ENCODE measurements at regions not wholly inside any gene's neighbourhood (a gene's known extent, or its start where the extent isn't known, plus 50 kb on each side); places are given as distances from the start of the nearest gene placed in this dataset.

DNA sequence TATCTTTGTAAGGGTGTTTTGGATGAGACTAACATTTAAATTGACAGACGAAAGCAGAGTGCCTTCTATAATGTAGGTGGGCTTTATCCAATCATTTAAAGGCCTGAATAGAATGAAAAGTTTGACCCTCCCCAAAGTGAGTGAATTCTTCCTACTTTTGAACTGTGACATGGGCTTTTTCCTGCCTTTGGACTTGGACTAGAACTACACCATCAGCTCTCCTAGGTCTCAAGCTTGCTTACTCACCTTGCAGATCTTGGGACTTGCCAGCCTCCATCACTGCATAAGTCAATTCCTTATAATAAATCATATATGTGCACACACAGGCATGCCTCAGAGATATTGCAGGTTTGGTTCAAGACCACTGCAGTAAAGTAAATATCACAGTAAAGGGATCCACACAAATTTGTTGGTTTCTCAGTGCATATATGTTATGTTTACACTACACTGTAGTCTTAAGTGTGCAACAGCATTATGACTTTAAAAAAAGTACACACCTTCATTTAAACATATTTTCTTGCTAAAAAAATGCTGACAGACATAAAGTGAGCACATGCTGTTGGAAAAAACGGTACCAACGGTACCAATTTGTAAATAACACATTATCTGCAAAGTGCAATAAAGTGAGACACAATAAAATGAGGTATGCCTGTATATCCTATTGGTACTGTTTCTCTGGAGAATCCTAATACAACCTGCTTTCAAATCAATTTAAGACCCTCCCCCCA lies 51.6 kb upstream of the ATF3 start:
- ATAC-seq: no peak
- intact Hi-C loops (cut with DNase I): no loop called here

DNA sequence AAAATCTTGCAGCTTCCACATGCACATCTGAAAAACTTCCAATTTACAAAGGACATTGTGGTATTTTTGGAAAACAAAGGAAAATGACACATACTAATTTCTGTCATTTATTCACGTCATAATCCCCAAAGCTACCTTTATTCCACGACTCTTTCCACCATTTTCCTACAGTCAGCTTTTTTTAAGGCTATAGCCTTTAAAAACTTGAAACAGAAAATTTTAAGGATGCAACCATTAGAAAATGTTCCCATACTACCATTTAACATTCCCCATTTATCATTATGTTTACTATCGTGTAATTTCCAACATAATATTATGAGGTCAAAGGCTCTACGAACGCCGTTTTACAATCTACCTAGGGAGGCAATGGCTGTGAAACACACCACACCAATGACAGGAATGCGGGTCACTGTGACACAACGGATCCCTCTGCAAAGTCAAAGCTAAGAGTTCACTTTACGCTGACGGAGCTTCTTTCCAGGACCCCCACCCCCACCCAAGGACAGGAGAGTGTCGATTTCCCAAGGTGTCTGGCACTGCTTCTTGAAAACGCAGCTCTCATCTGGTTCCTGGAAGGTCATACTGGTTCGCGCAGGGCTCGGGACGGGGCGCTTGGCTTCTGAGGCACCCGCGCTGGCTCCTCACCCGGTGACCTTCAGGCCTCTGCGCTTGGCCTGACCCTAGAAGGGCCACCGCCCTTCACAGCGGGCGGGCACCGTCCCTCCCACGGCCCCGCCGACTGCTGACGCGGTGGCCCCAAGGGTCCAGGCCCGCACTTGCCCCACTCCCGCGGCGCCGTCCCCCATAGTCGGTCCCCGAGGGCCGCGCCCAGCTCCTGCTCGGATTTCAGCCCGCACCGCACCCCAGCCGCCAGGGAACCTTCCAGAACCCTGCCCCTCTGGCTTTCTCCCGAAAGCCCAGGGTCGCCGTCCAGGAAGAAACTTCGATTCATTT lies 50.5 kb upstream of the ATF3 start:
- intact Hi-C loops (cut with DNase I): no loop called here

More for the DNA sequence above, 51.6 kb upstream of the ATF3 start:
- DNase-seq: no peak
- TF ChIP-seq POLR2A (IDR thresholded peaks at IDR 0.05): no peak
- TF ChIP-seq, protein P1, sequence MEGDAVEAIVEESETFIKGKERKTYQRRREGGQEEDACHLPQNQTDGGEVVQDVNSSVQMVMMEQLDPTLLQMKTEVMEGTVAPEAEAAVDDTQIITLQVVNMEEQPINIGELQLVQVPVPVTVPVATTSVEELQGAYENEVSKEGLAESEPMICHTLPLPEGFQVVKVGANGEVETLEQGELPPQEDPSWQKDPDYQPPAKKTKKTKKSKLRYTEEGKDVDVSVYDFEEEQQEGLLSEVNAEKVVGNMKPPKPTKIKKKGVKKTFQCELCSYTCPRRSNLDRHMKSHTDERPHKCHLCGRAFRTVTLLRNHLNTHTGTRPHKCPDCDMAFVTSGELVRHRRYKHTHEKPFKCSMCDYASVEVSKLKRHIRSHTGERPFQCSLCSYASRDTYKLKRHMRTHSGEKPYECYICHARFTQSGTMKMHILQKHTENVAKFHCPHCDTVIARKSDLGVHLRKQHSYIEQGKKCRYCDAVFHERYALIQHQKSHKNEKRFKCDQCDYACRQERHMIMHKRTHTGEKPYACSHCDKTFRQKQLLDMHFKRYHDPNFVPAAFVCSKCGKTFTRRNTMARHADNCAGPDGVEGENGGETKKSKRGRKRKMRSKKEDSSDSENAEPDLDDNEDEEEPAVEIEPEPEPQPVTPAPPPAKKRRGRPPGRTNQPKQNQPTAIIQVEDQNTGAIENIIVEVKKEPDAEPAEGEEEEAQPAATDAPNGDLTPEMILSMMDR (IDR thresholded peaks at IDR 0.05): no peak
- H3K4me3 ChIP-seq: no peak overlapping the region
- H3K27me3 ChIP-seq: no peaks in the 10 kb centered on the region
- peaks cover 16% of the 10 kb centered on the region for H3K4me1 ChIP-seq
- 73 to 86% methylated on average over 3 of the region's 3 CpGs for WGBS, 2 donors
- no peak overlapping the region for H3K27ac ChIP-seq
- H3K36me3 ChIP-seq (replicated peaks in 1 of 2; ENCODE audit: insufficient read depth in 1 of 2, low read depth in 2 of 2): no peaks in the 10 kb centered on the region
- no peaks in the 10 kb centered on the region for H3K9me3 ChIP-seq

DNA sequence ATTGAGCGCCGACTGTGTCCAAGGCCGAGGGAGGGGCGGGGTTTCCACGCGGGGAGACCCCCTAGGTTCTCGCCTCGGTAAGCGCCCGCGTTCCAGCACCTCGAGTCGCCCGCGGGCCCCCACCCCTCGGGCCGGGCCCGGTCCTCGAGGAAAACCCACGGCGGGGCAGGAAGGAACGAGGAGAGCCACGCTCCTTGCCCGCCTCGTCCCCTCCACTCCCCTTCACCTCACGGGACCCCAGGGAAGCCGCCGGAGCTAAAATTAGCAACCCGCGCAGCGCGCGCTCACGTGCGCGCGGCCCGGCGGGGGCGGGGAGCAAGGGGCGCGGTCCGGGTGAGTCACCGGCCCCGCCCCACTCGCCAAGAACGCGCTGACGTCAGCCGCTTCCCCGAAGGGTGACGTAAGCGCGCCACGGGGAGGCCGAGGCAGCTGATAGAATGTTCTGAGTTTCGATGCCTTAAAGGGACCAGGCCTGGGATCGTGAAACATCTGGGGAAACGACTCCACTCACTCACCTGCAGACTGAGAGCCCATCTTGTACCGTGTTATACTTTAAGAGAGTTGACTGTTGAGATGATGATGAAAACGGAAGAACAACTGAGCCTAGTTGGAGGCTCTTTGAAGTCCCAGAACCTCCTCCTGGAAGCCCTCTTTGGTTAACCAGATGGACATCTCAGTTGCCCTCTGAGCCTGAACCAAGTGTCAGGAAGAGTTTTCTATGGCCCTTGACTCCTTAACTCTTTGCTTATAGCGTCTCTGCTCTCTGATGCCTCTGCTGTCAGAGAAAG lies 49.7 kb upstream of the ATF3 start:
- WGBS, 2 donors: 1 to 9% methylated on average over 8 to 62 of the region's 62 CpGs
- Histone ChIP-seq H3K9me3 (no peaks in the 10 kb centered on the region), H3K36me3 (replicated peaks in 1 of 2; ENCODE audit: insufficient read depth in 1 of 2, low read depth in 2 of 2) (no peaks in the 10 kb centered on the region), H3K27me3 (no peaks in the 10 kb centered on the region), H3K4me3 (peak overlapping the region; percentile 6 to 11), H3K4me1 (peaks cover 16% of the 10 kb centered on the region), H3K27ac (peak overlapping the region; percentile 66 to 95 (median 90))
- ATAC-seq (peak; percentile 94), DNase-seq (peak; percentile 95 to 97 (median 96))
- intact Hi-C loops (cut with DNase I): no loop called here
- TF ChIP-seq, protein P1 (IDR thresholded peaks at IDR 0.05): peak in 1 of 7 experiments; percentile 8
- TF ChIP-seq POLR2A (IDR thresholded peaks at IDR 0.05): peak; percentile 83 to 90 (median 84)

More for the DNA sequence above, 50.5 kb upstream of the ATF3 start:
- H3K27ac ChIP-seq: peak overlapping the region; percentile 66 to 95 (median 90)
- no peaks in the 10 kb centered on the region for H3K36me3 ChIP-seq (replicated peaks in 1 of 2; ENCODE audit: insufficient read depth in 1 of 2, low read depth in 2 of 2)
- WGBS, 2 donors: 9 to 40% methylated on average over 9 to 47 of the region's 47 CpGs
- peak overlapping the region; percentile 6 to 11 for H3K4me3 ChIP-seq
- peak; percentile 66 to 73 (median 70) for DNase-seq
- no peaks in the 10 kb centered on the region for H3K27me3 ChIP-seq
- TF ChIP-seq POLR2A (IDR thresholded peaks at IDR 0.05): no peak
- TF ChIP-seq, protein P1 (IDR thresholded peaks at IDR 0.05): peak in 2 of 7 experiments; percentile 26 to 33
- ATAC-seq: peak; percentile 68
- no peaks in the 10 kb centered on the region for H3K9me3 ChIP-seq
- H3K4me1 ChIP-seq: peaks cover 16% of the 10 kb centered on the region
